Thyroid gland (tissue), 4 donors: ENCODE measurements at regions not wholly inside any gene's neighbourhood (a gene's known extent, or its start where the extent isn't known, plus 50 kb on each side); places are given as distances from the start of the nearest gene placed in this dataset.

Experiments used
- POLR2A ChIP-seq, 2 donors: fragments of 450-650 bp; IDR thresholded peaks; one replicate each; pipeline ENCODE4 v1.6.1; 2017; ENCODE audit warnings: antibody characterized with exemption in 2 of 2, mild to moderate bottlenecking in 2 of 2, moderate library complexity in 1 of 2
- TF ChIP-seq, protein P1 (sequence below), 6 experiments: fragments of 200-600 bp in 3 of 6; fragments of 450-650 bp in 3 of 6; sonication (generic) in 3 of 6; IDR thresholded peaks; one replicate each; pipeline ENCODE4 v1.5.1; 2016 to 2019; ENCODE audit warnings: antibody characterized with exemption in 6 of 6, mild to moderate bottlenecking in 2 of 6, inconsistent platforms in 1 of 6, moderate library complexity in 1 of 6

DNA sequence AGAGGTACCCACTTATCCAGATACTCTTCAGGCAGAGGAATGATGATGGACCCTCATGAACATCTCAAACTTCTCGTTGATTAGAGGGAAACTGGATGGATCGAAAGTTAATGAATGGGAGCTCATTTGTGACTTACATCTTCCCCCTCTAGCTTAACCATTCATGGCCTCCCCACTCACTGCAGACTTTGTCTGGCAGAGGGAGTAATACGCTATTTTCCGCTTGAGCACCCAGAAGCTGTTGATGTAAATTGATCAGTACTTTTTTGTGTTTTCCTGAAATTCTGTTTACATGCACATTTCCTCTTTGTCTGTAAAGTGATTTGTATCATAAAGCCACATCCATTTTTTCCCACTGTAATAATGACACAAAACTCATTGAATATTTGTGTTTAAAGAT is 239.1 kb upstream of the RBFOX1 start:
- TF ChIP-seq, protein P1, sequence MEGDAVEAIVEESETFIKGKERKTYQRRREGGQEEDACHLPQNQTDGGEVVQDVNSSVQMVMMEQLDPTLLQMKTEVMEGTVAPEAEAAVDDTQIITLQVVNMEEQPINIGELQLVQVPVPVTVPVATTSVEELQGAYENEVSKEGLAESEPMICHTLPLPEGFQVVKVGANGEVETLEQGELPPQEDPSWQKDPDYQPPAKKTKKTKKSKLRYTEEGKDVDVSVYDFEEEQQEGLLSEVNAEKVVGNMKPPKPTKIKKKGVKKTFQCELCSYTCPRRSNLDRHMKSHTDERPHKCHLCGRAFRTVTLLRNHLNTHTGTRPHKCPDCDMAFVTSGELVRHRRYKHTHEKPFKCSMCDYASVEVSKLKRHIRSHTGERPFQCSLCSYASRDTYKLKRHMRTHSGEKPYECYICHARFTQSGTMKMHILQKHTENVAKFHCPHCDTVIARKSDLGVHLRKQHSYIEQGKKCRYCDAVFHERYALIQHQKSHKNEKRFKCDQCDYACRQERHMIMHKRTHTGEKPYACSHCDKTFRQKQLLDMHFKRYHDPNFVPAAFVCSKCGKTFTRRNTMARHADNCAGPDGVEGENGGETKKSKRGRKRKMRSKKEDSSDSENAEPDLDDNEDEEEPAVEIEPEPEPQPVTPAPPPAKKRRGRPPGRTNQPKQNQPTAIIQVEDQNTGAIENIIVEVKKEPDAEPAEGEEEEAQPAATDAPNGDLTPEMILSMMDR (IDR thresholded peaks at IDR 0.05): no peak
- no peak for TF ChIP-seq POLR2A (IDR thresholded peaks at IDR 0.05)
